ENCODE measurements at regions not wholly inside any gene's neighbourhood (a gene's known extent, or its start where the extent isn't known, plus 50 kb on each side); places are given as distances from the start of the nearest gene placed in this dataset.

DNA sequence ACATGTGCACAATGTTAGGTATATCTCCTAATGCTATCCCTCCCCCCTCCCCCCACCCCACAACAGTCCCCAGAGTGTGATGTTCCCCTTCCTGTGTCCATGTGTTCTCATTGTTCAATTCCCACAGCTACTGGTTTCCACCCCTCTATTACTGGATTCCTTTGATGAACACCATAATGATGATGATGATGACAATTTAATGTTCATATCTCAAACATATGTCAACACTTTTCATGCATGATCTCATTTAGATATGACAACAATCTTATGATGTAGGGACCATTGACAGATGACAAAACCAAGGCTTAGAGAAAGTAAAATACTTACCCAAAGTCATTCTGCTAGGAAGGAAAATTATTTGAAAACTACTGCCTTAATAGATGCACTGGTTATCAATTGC, 97.6 kb downstream of the TMEM114 start:
- TF ChIP-seq, protein P1, sequence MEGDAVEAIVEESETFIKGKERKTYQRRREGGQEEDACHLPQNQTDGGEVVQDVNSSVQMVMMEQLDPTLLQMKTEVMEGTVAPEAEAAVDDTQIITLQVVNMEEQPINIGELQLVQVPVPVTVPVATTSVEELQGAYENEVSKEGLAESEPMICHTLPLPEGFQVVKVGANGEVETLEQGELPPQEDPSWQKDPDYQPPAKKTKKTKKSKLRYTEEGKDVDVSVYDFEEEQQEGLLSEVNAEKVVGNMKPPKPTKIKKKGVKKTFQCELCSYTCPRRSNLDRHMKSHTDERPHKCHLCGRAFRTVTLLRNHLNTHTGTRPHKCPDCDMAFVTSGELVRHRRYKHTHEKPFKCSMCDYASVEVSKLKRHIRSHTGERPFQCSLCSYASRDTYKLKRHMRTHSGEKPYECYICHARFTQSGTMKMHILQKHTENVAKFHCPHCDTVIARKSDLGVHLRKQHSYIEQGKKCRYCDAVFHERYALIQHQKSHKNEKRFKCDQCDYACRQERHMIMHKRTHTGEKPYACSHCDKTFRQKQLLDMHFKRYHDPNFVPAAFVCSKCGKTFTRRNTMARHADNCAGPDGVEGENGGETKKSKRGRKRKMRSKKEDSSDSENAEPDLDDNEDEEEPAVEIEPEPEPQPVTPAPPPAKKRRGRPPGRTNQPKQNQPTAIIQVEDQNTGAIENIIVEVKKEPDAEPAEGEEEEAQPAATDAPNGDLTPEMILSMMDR (IDR thresholded peaks at IDR 0.05), result no peak
- no peak for TF ChIP-seq POLR2A (IDR thresholded peaks at IDR 0.05)
